ENCODE measurements at regions not wholly inside any gene's neighbourhood (a gene's known extent, or its start where the extent isn't known, plus 50 kb on each side); places are given as distances from the start of the nearest gene placed in this dataset.

DNA sequence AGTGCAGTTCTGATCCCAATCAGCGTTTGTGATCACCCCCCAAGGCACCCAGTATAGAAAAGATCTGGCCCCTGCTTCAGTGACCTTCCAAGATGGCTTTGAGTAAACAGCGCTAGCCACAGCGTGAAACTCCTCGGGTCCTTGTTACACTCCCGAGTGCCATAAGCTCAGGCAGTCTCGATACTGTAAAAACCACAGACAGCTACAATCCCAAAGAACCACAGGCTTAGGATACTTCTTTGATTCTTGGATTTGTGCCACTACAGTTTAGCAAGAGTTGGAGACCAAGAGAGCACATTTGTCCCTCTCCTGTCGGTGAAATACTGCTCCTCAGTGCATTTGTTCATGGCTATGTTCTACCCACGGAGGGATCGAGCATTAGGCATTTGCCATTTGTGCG lies 352.5 kb upstream of the ZNF521 start:
- no peaks in the 10 kb centered on the region for H3K36me3 Mint-ChIP-seq
- H3K4me3 Mint-ChIP-seq = no peak overlapping the region
- no peaks in the 10 kb centered on the region for H3K4me1 Mint-ChIP-seq
- H3K9me3 Mint-ChIP-seq = peaks cover 1% of the 10 kb centered on the region
- ATAC-seq (ENCODE audit: low read depth) (no peak), DNase-seq (ENCODE audit: low spot score in 2 of 2) (no peak)
- H3K27ac Mint-ChIP-seq = no peak overlapping the region
- H3K27me3 Mint-ChIP-seq = no peaks in the 10 kb centered on the region

DNA sequence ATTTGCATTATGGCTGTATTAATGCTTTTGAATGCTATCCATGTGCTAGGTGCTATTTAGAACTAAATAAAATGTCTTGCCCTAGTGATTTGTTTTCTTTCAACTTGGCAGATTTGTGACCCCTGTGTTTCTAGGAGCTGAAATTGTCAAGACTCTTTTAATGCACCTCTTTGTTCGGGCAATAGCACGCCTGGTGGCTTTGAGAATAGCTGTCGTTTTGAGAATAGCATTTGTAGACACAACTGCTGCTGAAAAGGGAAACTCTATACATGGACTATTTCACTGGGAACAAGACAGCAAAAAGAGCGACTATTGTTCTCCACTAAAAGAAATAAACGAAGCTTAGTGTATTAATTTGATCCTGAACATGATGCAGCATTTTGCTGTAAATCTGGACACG lies 352.1 kb upstream of the ZNF521 start:
- Mint-ChIP-seq H3K27me3 (no peaks in the 10 kb centered on the region), H3K4me3 (no peak overlapping the region), H3K4me1 (no peaks in the 10 kb centered on the region), H3K27ac (no peak overlapping the region), H3K36me3 (no peaks in the 10 kb centered on the region), H3K9me3 (peaks cover 1% of the 10 kb centered on the region)
- ATAC-seq (ENCODE audit: low read depth) = no peak
- DNase-seq (ENCODE audit: low spot score in 2 of 2) = no peak

DNA sequence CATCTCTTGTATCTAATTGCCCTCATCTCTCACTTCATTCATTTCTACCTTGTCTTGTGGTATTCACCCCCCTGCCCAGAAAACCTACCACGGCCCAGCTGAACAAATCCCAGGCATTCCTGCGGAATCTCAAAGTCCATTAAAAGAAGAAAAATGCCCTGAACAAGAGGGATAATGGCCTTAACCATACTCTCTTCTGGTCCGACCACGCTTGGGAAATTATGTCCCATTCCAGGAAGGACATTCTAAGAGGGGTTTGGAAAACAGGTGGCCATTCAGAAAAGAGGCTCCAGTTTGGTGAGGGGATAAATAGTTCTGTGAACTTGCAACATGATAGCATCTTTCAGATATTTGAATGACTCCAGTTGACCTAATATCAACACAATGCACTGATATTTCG lies 349.9 kb upstream of the ZNF521 start:
- Mint-ChIP-seq H3K4me3 (no peak overlapping the region), H3K27me3 (peaks cover 4% of the 10 kb centered on the region), H3K36me3 (no peaks in the 10 kb centered on the region), H3K4me1 (no peaks in the 10 kb centered on the region), H3K27ac (no peak overlapping the region), H3K9me3 (peaks cover 1% of the 10 kb centered on the region)
- DNase-seq (ENCODE audit: low spot score in 2 of 2) = no peak
- no peak for ATAC-seq (ENCODE audit: low read depth)

DNA sequence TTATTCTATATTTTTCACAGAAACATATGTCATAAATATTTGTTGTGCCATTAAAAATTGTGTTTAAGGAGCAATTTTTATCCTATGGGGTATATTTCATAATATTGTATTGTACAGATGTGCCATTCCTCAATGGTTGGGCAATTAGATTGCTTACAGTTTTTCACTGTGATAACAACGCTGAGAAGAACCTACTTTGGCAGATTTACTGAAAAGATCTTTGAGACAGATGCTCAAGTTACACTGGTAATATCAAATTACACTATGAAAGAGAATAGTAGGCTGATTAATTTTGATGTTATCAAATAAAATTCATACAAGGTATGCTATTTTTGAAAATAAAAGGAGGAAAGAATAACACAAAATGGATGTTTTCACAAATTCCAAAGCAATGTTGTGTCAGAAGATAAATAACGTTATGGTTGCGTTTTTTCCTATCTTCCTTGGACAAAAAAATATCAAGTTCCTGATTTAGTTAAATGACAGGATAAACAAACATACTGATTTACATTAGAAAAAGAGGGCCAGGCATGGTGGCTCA lies 335.1 kb upstream of the ZNF521 start:
- Mint-ChIP-seq H3K27me3 (no peaks in the 10 kb centered on the region), H3K9me3 (peaks cover under 1% of the 10 kb centered on the region), H3K36me3 (no peaks in the 10 kb centered on the region), H3K4me1 (no peaks in the 10 kb centered on the region), H3K4me3 (no peak overlapping the region), H3K27ac (no peak overlapping the region)
- DNase-seq (ENCODE audit: low spot score in 2 of 2) = no peak
- no peak for ATAC-seq (ENCODE audit: low read depth)

DNA sequence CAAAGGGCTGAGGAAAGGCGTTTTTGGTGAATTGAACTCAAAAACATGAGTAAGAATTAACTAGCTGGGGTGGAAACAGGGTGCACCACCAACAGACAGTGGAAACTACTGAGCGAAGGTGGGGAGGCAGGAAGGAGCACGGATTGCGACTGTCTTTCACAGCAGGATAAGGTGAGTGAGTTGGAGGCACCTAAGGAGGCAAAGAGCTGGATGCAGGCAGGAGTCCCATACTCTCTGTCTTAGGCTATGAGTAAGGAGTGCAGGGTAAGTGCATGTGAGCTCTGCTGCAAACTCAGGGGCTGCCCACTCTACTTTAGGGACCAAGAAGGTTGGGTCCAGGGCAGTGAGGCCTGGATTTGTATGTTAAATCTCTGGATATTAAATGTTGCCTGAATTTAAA lies 333.1 kb upstream of the ZNF521 start:
- Mint-ChIP-seq H3K36me3 (no peaks in the 10 kb centered on the region), H3K4me3 (no peak overlapping the region), H3K27me3 (no peaks in the 10 kb centered on the region), H3K4me1 (no peaks in the 10 kb centered on the region), H3K27ac (no peak overlapping the region), H3K9me3 (no peaks in the 10 kb centered on the region)
- DNase-seq (ENCODE audit: low spot score in 2 of 2) (no peak), ATAC-seq (ENCODE audit: low read depth) (no peak)

DNA sequence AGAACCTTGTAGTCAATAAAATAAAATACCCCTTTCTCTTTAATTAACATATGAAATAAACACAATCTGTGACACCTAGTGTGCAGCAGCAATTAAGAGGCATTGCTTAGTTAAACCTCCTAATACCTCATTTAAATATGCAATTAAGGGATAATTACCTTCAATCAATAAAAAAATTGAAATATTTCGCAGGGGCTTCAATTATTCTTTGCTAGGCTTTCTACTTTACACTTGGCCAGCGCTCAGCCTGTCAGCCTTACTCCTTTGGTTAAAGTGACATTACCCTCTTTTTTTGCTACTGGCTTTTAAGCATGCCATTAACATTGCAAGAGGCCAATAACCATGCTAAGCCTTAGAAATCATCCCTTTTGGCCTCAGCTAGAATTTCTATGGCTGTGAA lies 327.5 kb upstream of the ZNF521 start:
- ATAC-seq (ENCODE audit: low read depth) = no peak
- H3K27me3 Mint-ChIP-seq = no peaks in the 10 kb centered on the region

DNA sequence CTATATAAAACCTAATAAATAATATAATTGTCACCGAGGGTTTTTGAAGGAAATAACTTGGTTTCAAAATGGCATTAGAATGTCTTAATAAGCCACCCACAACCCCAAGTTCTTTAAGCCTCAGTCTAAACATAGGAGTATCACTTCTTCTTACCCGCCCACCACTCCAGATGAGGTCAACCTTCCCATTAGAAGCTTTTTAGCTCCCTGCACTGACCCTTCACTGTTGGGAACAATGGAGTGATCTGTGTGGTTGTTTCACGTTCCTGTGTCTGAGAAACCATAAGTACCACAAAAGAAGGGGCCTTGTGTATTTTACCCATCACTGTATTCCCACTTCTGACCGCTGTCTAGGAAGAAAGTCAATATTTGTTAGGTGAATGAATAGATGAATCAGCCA lies 326.3 kb upstream of the ZNF521 start:
- Mint-ChIP-seq H3K4me1 (no peaks in the 10 kb centered on the region), H3K9me3 (peaks cover 1% of the 10 kb centered on the region), H3K36me3 (no peaks in the 10 kb centered on the region), H3K4me3 (no peak overlapping the region), H3K27ac (no peak overlapping the region), H3K27me3 (no peaks in the 10 kb centered on the region)
- DNase-seq (ENCODE audit: low spot score in 2 of 2) (no peak), ATAC-seq (ENCODE audit: low read depth) (no peak)

More for the DNA sequence above, 327.5 kb upstream of the ZNF521 start:
- H3K4me1 Mint-ChIP-seq = no peaks in the 10 kb centered on the region
- peaks cover 1% of the 10 kb centered on the region for H3K9me3 Mint-ChIP-seq
- DNase-seq (ENCODE audit: low spot score in 2 of 2) = no peak
- no peak overlapping the region for H3K4me3 Mint-ChIP-seq
- H3K27ac Mint-ChIP-seq = no peak overlapping the region
- no peaks in the 10 kb centered on the region for H3K36me3 Mint-ChIP-seq

DNA sequence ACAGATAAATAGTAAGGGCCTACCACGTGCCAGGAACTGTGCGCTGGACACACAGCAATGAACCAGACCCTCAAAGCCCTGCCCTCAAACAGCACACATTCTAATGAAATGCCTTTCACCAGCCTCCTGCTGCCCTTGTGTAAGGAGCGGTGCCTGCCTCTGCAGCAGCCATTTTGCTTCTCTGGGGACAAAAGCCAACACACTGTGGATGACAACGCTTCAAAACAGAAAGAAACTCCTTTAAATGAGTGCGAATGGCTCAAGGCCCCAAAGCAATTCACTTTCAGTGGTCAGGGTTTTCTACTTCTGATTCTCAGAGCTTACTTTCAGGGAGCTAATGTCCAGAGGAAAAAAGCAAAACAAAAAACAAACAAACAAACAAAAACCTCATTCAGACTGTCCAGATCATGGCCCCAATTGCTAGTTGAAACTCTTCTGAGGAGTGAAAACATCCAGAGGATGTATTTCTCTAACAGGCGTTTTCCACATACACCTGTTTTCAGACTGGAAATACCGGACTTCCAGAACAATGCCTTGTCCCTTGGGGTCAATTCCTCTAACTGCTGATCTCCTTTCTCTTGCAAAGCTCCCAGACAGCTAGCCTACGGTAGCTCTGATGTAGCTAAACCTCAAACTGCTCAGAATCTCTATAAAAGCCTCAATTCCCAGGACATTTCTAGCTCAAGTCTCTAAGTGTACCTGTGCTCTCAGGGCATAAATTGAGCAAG lies 323.3 kb upstream of the ZNF521 start:
- Mint-ChIP-seq H3K27me3 (peaks cover 2% of the 10 kb centered on the region), H3K9me3 (peaks cover 3% of the 10 kb centered on the region), H3K4me1 (no peaks in the 10 kb centered on the region), H3K36me3 (no peaks in the 10 kb centered on the region), H3K4me3 (no peak overlapping the region), H3K27ac (no peak overlapping the region)
- ATAC-seq (ENCODE audit: low read depth) (no peak), DNase-seq (ENCODE audit: low spot score in 2 of 2) (no peak)

DNA sequence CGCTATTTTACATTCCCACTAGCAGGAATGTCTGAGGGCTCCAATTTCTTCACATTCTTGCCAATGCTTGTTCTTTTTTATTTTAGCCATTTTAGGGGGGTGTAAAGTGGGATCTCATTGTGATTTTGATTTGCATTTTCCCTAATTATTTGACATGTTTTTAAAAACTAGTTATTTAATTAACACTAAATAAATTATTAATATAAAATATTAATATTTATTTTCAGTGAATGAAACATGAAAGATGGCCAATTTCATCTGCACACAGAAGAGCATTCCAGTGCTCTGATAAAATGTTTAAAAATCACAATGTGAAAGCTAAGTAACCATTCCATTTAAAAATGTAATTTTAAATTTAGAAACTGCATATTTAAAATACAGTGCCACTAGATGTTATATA lies 322.2 kb upstream of the ZNF521 start:
- ATAC-seq (ENCODE audit: low read depth) (no peak), DNase-seq (ENCODE audit: low spot score in 2 of 2) (no peak)
- H3K9me3 Mint-ChIP-seq = peaks cover 5% of the 10 kb centered on the region
- peaks cover 2% of the 10 kb centered on the region for H3K27me3 Mint-ChIP-seq
- no peak overlapping the region for H3K4me3 Mint-ChIP-seq
- H3K4me1 Mint-ChIP-seq = no peaks in the 10 kb centered on the region
- no peak overlapping the region for H3K27ac Mint-ChIP-seq
- no peaks in the 10 kb centered on the region for H3K36me3 Mint-ChIP-seq

DNA sequence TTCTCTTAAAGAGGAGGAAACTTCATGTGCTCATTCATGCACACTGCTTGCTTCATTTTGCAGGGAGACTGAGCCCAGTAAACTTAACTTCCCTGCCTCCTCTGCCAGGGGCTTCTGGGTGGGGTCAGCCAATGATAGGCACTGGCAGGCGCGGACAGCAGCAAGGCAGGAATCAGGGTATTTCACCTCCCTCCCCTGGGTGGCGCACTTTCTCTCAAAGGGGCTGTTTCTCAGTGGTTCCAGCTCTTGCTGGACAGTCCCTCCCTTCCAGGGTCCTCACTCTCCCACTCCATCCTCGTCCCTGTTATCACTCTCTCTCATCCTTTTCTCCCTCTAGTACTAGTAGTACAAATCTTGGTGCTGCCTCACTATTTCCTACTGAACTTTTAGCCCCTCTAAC lies 320.5 kb upstream of the ZNF521 start:
- no peak for DNase-seq (ENCODE audit: low spot score in 2 of 2)
- Mint-ChIP-seq H3K9me3 (peaks cover 7% of the 10 kb centered on the region), H3K27me3 (peaks cover 2% of the 10 kb centered on the region), H3K4me3 (no peak overlapping the region), H3K36me3 (no peaks in the 10 kb centered on the region), H3K27ac (no peak overlapping the region), H3K4me1 (no peaks in the 10 kb centered on the region)
- ATAC-seq (ENCODE audit: low read depth) = no peak

DNA sequence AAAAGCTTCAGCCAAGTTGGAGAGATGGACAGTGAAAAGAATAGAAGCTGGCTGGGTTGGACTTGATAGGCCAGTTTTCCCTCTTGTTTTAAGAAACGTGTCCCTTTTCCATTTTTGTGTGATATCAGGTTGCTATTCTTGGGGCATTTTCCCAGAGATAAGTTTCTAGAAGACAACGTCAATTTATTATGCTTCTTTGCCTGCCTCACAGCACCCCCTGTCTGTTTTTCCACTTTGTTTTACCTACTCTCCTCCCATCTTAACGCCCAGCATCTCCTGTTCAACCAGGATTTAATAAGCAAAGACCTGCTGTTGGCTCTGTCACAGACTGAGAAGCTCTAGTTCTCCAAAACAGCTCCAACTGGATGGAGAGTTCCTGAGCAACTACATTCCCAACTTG lies 317.8 kb upstream of the ZNF521 start:
- H3K27me3 Mint-ChIP-seq = peaks cover 4% of the 10 kb centered on the region
- H3K36me3 Mint-ChIP-seq = no peaks in the 10 kb centered on the region
- no peaks in the 10 kb centered on the region for H3K4me1 Mint-ChIP-seq
- H3K9me3 Mint-ChIP-seq = peaks cover 7% of the 10 kb centered on the region
- no peak overlapping the region for H3K27ac Mint-ChIP-seq
- ATAC-seq (ENCODE audit: low read depth) (no peak), DNase-seq (ENCODE audit: low spot score in 2 of 2) (no peak)
- no peak overlapping the region for H3K4me3 Mint-ChIP-seq

DNA sequence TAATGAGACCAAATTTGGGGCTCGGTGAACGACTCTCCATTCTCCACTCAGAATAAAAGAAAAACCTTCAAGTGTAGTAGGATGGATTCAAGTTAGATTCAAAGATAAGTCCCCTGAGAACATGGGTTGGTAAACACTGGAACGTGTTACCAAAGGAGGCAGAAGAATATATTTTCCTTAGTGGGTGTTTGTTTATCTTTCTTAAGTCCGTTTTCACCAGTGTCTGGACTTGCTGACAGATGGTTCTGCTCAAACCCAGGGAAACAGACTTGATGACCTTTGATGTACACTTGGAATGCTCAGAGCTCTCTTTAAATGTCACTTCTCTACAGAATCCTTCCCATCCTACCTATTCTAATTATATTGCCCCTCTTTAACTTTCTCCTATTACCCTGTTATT lies 310.3 kb upstream of the ZNF521 start:
- Mint-ChIP-seq H3K4me3 (no peak overlapping the region), H3K4me1 (no peaks in the 10 kb centered on the region), H3K27ac (no peak overlapping the region), H3K27me3 (peaks cover 2% of the 10 kb centered on the region), H3K9me3 (no peaks in the 10 kb centered on the region), H3K36me3 (no peaks in the 10 kb centered on the region)
- DNase-seq (ENCODE audit: low spot score in 2 of 2) (no peak), ATAC-seq (ENCODE audit: low read depth) (no peak)

DNA sequence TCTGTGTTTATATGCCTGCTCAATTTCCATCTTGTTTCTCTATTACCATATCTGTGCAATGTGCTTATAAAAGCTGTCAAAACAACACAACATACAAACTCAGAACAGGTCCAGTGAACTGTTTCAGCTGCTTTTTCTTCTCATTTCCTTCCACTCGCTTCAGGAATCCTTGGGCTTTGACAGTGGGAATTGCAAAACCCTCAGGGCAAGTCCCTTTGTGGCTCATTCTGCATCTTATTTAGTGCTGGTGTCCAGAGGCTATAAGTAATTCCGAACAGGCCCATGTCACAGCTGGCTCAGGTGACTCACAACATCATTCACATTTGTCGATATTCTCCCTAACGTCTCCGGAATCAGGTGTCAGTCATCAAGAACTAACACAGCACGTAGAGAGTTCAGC lies 309.9 kb upstream of the ZNF521 start:
- Mint-ChIP-seq H3K9me3 (no peaks in the 10 kb centered on the region), H3K4me1 (no peaks in the 10 kb centered on the region), H3K36me3 (no peaks in the 10 kb centered on the region), H3K27me3 (no peaks in the 10 kb centered on the region), H3K27ac (no peak overlapping the region), H3K4me3 (no peak overlapping the region)
- ATAC-seq (ENCODE audit: low read depth) (no peak), DNase-seq (ENCODE audit: low spot score in 2 of 2) (no peak)

DNA sequence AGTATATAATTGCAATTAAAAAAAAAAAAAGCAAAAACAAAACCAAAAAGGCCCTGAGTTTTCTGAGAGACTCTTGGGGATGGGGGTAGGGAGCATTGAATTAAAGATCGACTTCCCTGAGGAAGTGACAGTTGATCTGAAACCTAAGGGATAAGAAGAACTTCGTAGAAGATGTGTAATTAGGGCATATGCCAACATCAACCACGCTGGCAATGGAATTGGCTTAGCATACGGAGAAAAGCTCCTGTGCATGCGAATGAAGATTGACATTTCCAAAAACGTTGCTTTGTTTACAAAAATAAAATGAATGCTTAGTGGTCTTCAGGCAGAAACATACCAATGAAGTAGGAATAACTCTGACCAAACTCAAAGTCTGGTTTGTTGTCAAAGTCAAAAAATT lies 307.6 kb upstream of the ZNF521 start:
- Mint-ChIP-seq H3K4me1 (no peaks in the 10 kb centered on the region), H3K4me3 (no peak overlapping the region), H3K9me3 (peaks cover 6% of the 10 kb centered on the region), H3K27me3 (no peaks in the 10 kb centered on the region), H3K27ac (no peak overlapping the region), H3K36me3 (no peaks in the 10 kb centered on the region)
- ATAC-seq (ENCODE audit: low read depth) = no peak
- no peak for DNase-seq (ENCODE audit: low spot score in 2 of 2)

DNA sequence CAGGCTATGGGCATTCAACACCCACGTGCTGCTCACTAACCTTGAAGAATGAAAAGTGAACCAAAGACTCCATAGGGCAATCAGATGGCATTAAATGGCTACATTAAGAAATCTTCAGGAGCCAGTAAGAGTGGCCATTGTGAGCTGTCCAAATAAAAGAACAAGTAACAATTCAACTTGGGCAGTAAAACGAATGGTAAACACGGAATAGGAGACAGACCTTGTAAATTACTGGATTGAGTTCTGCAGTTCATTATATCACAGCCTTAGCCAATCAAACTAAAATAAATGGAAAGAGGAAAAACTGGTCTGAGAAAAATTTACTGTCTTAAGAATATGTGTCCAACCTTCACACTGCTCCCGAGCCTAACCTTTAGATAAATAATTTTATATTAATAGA lies 306.5 kb upstream of the ZNF521 start:
- no peak overlapping the region for H3K4me3 Mint-ChIP-seq
- peaks cover 2% of the 10 kb centered on the region for H3K27me3 Mint-ChIP-seq
- no peaks in the 10 kb centered on the region for H3K4me1 Mint-ChIP-seq
- no peaks in the 10 kb centered on the region for H3K36me3 Mint-ChIP-seq
- DNase-seq (ENCODE audit: low spot score in 2 of 2) (no peak), ATAC-seq (ENCODE audit: low read depth) (no peak)
- no peak overlapping the region for H3K27ac Mint-ChIP-seq
- H3K9me3 Mint-ChIP-seq = peaks cover 6% of the 10 kb centered on the region

All from memory B cell (primary cell).